Glomerular endothelial cell (primary cell): ENCODE measurements at regions not wholly inside any gene's neighbourhood (a gene's known extent, or its start where the extent isn't known, plus 50 kb on each side); places are given as distances from the start of the nearest gene placed in this dataset.
"Not testable (repeated sequence)": the region's sequence is repeated elsewhere in the genome, so short reads cannot be mapped to it uniquely, and the experiment has no call there.

ENCODE experiments used
- DNase-seq: peaks from one replicate; pipeline ENCODE4 v3.0.0-alpha.2; 2011; ENCODE audit warnings: low read depth, low spot score; ENCODE audit errors: extremely low read depth

DNA sequence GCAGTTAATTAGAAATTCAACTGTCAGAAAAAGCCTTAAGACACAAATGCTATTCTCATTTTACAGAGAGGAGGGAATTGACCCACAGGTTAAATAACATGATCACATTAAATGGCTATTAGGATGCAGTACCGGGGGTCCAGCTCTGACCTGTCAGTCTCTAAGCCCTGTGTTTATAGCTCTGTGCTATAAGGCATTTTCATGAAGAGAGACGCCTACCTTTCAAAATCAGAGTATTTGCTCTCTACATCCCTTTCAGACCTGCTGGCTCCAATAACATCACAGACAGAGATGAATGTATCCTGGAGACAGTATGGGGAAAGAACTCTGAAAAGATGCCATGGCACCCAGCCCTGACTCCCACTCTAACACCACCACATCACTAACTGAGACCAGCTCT is 189.9 kb upstream of the PRSS58 start:
- DNase-seq: no peak

- no peak for DNase-seq
Measured at GRCh38 chr7:142445019-142445686, 187.3 kb upstream of the PRSS58 start.

DNA sequence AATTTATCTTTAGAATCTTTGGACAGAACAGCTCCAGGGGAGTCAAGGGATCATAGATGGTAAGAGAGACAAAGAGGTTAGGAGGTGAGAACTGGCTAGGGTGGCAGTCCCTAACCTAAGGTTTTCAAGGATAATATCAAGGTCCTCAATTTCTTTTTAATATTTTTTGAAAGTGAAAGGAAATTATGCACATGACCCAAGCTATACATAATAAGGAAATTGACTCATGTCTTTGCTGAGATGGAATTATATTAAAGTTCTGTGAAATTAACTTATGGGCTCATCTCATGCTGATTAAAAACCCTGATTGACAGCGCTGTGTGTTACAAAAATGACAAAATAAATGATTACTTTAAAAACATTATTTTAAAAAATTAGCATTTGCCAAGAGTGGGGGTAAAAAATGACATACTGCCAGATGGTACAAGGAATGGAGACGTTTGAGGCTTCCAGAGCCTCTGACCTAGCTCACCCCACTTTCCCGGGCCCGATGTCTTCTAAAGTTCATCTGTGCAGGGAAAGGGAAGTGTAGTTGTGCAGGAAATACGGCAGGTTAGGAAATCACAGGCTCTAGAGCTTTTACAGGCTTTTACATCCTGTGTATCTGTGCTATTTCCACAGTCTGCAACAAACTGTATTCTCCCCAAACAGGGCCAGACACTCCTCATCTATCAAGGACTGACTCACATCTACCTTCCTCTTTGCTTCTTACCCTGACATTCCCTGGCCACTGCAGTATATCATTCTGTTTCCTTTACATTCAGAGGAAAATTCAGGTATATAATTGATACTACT is 185.6 kb upstream of the PRSS58 start:
- no peak for DNase-seq

DNA sequence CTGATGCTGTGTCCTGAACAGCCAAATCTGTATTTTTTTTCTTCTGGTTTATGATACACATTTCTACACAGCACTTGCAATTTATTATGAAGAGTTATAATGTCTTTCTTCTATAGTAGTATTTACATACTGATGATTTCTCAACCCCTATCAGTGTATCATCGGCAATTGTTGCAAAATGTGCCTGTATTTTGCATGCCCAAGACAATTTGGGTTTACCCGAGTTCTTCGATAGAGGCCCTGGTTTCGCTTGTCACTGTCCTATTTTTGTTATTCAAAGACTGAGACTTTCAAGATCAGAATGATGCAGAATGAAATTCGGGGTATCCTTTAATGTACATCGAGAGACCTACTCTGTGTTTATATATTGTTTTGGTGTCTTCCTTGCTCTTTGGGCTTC is 184.5 kb upstream of the PRSS58 start:
- DNase-seq: no peak

DNA sequence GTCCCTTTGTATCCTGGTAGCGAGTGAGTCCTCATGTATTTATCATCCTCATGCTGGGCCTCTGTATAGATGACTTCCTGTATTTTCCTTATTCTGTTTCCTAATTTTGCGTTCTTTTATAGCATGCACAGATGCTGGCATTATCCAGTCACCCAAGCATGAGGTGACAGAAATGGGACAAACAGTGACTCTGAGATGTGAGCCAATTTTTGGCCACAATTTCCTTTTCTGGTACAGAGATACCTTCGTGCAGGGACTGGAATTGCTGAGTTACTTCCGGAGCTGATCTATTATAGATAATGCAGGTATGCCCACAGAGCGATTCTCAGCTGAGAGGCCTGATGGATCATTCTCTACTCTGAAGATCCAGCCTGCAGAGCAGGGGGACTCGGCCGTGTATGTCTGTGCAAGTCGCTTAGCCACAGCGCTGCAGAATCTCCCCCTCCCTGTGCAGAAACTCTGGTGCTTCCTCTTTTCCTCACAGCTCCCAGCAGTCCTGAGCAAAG is 183.1 kb upstream of the PRSS58 start:
- DNase-seq: no peak

DNA sequence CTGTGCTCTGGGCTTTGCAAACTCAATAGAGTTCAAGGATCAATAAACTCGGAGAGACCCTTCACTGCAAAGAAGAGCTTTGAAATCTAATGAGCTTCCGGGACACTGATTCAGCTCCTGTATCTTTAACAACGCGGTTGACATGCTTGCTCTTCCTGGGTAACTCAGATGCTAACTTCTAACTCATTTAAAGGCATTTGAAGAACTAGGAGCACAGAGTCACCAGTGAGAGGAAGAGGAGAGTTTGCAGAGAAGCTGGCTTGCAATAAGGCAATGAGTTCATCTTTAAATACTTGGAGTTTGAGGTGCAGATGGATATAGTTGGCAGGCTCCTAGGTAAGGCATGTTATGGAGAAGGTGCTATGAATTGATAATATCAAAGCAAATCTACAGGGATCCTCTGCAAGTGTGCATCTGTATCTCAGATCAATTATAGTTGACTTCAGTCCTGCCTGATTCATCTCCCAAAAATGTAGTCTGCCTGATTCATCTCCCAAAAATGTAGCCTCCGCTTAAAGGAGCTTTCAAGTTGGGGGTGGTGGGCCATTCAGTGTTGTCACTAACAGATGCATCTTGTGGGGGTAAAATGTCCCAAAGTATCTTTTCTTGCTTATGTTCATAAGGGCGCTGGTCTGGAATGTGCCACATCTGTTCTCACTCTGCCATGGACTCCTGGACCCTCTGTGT is 182.5 kb upstream of the PRSS58 start:
- no peak for DNase-seq

- no peak for DNase-seq
Measured at GRCh38 chr7:142439739-142440138, 181.9 kb upstream of the PRSS58 start.

- DNase-seq: no peak
Measured at GRCh38 chr7:142438923-142439515, 181.2 kb upstream of the PRSS58 start.

DNA sequence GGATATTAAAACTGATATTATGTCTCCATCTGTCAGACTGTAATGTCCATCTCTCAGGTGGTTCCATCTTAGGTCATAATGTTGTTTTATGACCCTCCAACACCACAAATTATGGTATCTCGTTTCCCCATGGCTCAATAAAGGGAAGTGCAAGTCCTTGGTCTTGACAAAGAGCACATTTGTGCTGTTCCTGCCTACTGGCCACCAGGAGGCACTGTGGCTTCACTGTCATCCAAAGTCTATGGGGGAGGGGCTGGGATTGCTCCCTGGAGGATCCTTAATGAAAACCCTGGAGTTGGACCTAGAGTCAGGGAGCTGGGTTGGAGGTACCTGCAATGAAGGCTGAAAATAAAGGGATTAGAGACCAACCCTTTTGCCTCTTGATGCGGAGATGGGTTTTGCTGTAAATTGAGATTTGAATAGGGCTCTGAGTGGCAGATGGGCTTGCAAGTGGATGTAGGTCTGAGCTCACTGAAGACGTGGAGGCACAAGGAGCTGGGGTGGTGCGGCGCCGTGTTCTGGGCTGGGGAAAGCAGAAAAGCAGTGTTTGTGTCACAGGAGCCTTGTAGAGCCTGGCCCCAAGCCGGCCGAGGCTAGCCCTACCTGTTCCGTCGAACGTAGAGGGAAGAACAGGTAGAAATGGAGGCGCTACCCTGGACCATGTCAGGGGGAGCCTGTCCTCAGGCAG is 180.5 kb upstream of the PRSS58 start:
- no peak for DNase-seq

DNA sequence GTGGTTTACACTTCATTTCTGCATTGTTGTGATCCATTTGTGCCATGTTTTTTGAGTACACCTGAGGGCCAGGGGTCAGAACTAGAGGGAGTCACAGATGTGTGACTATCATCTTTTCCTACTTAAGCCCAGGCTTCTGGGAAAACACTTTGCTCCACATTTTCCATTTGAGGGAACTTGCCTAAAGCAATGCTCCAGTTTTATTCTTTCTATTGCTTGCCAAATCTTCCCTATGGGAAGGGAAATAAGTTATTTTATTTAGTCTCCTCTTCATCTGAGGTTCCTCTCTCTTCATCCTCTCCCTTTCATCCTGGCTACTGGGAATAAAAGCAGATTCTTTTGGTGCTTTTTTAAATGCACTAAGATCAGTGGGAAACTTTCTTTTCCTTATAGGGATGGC is 179.9 kb upstream of the PRSS58 start:
- no peak for DNase-seq

GRCh38 chr7:142436601-142437000 is 178.7 kb upstream of the PRSS58 start:
- no peak for DNase-seq

- not testable (repeated sequence) for DNase-seq
Measured at GRCh38 chr7:142435606-142436005, 177.7 kb upstream of the PRSS58 start.

GRCh38 chr7:142434666-142435167 is 176.9 kb upstream of the PRSS58 start:
- DNase-seq: no peak

- not testable (repeated sequence) for DNase-seq
Measured at GRCh38 chr7:142434133-142434532, 176.3 kb upstream of the PRSS58 start.

DNA sequence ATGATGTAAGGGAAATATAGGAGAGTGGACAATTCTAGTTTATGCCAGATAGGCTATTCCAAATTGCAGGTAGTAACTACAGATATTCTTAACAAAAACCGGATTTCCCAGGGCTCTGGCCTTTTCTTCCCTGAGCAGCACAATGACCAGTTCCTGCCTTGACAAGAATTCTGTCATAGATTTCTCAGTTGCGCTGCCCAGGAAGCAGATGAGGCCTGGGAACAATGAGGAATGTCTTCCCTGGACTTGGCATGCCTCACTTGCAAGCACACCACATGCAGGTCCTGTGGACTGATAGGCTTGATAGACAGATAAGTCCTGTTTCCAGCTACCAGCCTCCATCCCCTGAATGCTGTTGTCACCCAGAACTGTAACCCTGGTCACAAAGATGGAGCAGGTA is 174.5 kb upstream of the PRSS58 start:
- no peak for DNase-seq

DNA sequence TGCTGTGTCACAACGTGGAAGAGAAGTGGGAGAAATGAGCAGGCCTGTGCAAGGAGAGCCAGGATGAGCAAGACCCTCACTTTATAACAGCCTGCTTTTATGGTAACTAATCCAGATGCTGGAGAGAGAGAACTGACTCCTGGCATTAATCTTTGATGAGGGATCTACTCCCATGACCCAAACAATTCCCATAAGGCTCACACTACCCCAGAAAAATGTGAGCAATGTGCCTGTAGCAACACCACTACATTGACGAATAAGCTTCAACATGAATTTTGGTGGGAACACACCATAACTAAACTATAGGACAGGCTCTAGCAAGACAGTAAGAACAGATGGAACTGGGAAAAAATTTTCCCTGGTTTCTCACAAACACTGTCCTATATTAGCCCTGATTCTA is 173.6 kb upstream of the PRSS58 start:
- DNase-seq: no peak

DNA sequence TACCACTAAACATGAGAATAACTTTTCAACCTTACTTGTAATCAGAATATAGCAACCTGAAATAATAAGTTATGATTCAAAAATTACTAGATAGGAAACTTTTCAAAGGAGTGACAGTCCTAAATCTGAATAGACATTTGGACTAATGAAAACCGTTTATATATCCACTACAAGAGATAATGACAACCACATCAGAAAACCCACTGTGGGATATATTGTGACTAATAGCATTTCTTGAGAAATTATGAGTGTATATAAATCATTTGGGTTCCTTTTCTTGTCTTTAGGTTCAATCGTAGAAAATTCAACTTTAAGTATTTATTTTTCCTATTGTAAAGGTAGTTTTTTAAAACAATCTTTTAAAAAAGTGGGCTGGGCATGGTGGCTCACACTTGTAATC is 170.2 kb upstream of the PRSS58 start:
- no peak for DNase-seq

- no peak for DNase-seq
Measured at GRCh38 chr7:142425281-142425680, 167.4 kb upstream of the PRSS58 start.

- no peak for DNase-seq
Measured at GRCh38 chr7:142422621-142423020, 164.8 kb upstream of the PRSS58 start.

DNA sequence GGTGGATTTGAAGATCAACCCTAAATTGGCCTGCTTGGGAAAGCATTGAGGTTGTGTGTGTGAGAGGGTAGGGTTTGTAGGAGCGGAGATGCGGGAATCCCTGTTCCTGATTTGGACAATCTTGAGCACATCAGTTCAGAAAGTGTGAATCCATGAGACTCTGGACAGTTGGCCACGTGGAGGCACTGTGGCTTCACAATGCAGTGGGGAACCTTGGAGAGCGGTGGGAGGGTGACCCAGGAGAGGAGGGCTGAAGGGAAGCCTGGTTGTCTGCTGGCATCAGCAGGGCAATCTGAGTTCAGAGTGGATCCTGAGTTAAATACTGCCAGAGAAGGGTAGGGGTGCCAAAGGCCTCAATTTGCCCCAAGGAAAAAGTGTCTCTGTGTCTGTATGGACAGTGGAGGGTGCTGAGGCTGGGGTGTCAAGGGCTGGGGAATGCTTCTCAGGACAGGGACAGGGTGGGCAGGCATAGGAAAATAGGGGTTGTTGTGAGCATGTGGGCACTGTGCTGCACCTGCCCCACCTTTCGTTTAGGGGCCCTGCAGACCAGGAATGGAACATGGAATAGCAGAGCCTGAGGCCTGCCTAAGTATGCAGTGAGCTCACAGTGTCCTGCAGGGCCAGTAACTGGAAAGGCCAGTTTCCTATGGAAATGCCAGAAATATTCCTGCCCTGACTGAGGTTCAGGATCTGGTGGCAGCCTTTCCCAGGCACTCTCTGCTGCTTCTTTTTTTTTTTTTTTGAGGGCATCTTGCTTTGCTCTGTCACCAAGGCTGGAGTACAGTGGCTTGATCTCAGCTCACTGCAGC is 162.9 kb upstream of the PRSS58 start:
- DNase-seq: no peak
